ENCODE measurements at regions not wholly inside any gene's neighbourhood (a gene's known extent, or its start where the extent isn't known, plus 50 kb on each side); places are given as distances from the start of the nearest gene placed in this dataset.
"Not testable (repeated sequence)": the region's sequence is repeated elsewhere in the genome, so short reads cannot be mapped to it uniquely, and the experiment has no call there.

DNA sequence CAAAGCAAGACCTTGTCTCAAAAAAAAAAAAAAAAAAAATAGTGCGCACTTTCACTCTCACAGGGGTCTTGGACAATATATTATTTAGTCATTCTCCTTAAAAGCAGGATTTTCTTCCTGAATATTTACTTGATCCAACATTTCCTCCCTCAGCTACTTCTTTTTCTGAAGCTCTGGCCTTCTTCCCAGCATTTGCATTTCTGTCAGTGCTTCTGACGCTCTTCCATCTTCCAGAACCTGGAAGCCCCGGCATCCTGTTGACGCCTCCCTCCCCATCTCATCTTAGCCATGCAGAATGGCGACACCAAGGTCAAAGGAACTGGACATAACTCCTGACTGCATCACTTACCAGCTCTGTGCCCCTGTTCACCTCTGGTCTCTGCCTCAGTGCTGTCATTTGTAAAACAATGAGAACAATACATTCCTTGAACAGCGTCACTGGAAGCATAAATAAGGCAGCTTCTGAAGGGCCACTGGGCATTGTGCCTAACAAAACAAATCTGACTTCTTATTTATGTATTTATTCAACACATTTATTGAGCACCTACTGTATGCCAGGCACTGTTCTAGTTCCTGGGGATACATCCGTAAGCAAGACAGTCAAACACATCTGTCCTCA, 90.9 kb upstream of the MDM1 start:
- DNase-seq (ENCODE audit: extremely low read depth, low read depth, low spot score), result peak; percentile 87

- no peak for DNase-seq (ENCODE audit: extremely low read depth, low read depth, low spot score)
Measured at GRCh38 chr12:68425998-68426397, 93.8 kb upstream of the MDM1 start.

DNA sequence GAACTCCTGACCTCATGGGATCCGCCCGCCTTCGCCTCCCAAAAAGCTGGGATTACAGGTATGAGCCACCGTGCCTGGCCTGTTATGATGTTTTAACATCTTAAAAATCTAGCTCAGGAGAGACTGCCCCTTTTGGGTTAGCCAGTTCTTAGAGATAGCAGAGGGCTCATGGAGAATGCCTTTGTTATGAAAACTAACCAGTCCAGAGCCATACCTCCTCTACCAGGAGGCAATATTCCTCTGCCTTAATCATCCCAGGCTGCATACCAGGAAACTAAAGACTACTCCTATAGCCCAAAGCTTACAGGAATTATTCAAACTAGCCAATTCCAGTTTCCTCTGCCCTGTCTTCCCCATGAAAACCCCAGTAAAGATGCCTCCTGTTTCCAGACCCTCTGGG, 96.0 kb upstream of the MDM1 start:
- no peak for DNase-seq (ENCODE audit: extremely low read depth, low read depth, low spot score)

- DNase-seq (ENCODE audit: extremely low read depth, low read depth, low spot score), result no peak
Measured at GRCh38 chr12:68428724-68429501, 96.8 kb upstream of the MDM1 start.

- DNase-seq (ENCODE audit: extremely low read depth, low read depth, low spot score), result no peak
Measured at GRCh38 chr12:68429696-68430095, 97.5 kb upstream of the MDM1 start.

- DNase-seq (ENCODE audit: extremely low read depth, low read depth, low spot score), result no peak
Measured at GRCh38 chr12:68431786-68432185, 99.6 kb upstream of the MDM1 start.

GRCh38 chr12:68432622-68433021, 100.5 kb upstream of the MDM1 start:
- no peak for DNase-seq (ENCODE audit: extremely low read depth, low read depth, low spot score)

DNA sequence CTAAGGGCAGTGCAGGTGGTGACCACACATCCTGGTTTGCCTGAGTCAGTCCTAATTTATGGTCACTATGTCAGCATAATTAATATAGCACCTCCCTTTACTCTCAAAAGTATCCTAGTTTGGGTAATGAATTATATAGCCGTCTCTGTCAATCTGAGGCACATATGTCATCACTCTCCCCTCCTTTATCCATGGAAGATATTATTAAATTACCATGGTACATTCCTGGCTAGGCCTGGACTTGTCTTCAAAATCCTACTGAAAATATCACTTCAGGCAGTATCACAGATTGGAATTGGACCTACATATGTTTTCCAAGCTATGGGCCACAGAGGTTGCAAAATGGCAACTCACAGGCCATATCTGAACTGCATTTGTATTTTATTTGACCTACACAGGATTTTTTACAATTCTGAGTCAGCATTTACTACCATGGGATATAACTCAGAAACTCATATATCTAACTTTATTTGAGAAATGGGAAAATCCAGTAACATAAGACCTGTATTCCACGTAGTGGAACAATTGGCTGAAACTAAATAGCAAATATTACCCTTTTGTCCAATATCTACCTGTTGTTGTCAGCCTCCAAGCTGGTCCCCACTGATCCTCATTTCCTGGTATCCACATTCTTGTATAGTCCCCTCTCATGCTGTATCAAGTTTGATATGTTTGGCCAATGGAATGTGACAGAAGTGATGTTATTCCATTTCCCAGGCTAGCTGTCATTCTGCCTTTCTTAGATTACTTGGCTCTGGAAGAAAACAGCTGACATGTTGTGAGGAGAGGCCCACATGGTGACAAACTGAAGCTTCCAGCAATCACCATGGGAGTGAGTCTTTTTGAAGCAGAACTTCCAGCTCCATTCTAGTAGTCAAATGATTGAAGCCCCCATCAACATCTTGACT, 102.5 kb upstream of the MDM1 start:
- no peak for DNase-seq (ENCODE audit: extremely low read depth, low read depth, low spot score)

DNA sequence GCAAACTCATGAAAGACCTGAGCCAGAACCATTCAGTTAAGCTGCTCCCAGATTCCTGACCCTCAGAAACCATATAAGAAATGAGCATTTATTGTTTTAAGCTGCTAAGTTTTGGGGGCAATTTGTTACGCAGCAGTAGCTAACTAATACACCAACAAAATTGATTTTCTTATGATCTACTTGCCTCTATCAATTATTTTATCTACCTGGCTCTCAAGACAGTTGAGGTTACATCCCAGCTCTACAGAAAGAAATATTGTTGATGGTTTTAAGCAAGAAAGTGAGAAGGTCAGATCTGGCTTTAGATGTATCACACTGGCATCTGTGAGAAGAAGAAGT, 103.1 kb upstream of the MDM1 start:
- DNase-seq (ENCODE audit: extremely low read depth, low read depth, low spot score), result no peak

DNA sequence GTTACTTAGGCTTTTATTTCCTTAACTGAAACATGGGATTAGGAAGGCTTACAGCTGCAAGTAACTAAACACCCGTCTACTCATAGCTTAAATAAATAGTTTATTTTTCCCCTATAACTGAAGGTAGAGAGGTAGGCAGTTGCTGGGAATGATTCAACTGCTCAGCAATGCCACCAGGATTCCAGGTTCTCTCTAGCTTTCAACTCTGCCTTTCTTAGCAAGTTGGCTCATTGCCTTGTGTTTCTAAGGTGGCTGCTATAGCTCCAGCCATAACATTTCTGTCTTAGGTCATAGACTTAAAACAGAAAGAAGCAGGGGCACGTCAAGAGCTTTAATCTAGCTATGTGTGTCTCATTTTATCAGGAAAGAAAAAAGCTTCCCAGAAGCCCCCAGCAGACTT, 103.7 kb upstream of the MDM1 start:
- no peak for DNase-seq (ENCODE audit: extremely low read depth, low read depth, low spot score)

DNA sequence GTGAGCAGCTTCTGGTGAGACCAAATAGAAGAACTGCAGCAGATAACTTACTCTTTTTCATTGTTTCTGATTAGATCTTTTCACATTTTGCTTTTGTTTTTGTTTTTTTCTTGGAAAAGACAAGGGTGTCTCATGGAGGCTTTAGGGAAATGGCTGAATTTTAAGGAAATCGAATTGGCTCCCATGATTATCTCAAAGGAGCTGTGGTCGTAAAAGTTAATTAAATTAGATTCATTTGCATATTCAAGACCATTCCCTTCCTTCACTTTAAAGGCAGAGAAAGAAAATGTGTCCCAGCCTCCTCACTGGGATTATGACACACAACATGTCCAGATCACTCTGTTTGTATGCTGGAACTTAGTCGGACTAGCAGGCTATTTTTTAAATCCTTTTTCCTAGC, 106.4 kb upstream of the MDM1 start:
- no peak for DNase-seq (ENCODE audit: extremely low read depth, low read depth, low spot score)

- no peak for DNase-seq (ENCODE audit: extremely low read depth, low read depth, low spot score)
Measured at GRCh38 chr12:68439368-68440045, 107.3 kb upstream of the MDM1 start.

DNA sequence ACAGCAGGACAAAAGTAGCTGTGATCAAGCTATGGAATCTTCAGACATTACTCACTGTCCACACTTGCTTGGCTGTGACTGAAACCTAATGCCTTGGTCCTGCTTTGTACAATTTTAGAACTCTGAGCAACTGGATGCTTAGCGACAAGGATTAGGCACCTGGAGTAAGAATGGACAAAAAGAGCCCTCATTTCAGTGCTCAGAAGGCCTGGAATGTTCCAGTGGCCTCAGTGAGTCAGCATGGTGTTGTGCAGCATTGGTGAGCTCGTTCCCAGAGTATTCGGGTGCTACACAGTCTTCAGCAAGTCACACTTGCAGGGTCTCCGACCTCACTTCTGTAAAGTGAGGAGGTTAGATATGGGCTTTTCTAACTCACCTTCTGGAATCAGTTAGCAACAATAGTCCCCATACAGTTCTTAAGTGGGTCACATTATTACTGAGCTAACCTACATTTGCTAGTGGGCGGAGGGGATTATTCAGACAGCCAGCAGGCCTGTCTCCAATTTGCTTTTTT, 108.0 kb upstream of the MDM1 start:
- no peak for DNase-seq (ENCODE audit: extremely low read depth, low read depth, low spot score)

- no peak for DNase-seq (ENCODE audit: extremely low read depth, low read depth, low spot score)
Measured at GRCh38 chr12:68441167-68441566, 109.0 kb upstream of the MDM1 start.

- DNase-seq (ENCODE audit: extremely low read depth, low read depth, low spot score), result not testable (repeated sequence)
Measured at GRCh38 chr12:68442353-68442972, 110.3 kb upstream of the MDM1 start.

DNA sequence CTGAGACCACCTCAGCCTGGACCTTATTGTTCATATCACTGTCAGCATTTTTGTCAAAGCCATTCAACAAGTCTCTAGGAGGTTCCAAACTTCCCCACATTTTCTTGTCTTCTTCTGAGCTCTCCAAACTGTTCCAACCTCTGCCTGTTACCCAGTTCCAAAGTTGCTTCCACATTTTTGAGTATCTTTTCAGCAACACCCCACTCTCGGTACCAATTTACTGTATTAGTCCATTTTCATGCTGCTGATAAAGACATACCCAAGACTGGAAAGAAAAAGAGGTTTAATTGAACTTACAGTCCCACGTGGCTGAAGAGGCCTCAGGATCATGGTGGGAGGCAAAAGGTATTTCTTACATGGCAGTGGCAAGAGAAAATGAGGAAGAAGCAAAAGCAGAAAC, 111.5 kb upstream of the MDM1 start:
- not testable (repeated sequence) for DNase-seq (ENCODE audit: extremely low read depth, low read depth, low spot score)

DNA sequence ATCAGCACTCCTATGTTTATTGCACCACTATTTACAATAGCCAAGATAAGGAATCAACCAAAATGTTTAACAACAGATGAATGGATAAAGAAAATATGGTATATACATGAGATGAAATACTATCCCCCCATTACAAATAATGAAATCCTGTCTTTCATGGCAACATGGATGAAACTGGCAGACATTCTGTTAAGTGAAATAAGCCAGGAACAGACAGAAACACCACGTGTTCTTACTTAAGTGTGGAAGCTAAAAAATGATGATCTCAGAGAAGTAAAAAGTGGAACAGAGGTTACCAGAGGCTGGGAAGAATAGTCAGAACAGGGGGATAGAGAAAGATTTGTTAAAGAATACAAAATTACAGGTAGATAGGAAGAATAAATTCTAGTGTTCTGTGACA, 113.7 kb upstream of the MDM1 start:
- no peak for DNase-seq (ENCODE audit: extremely low read depth, low read depth, low spot score)

- no peak for DNase-seq (ENCODE audit: extremely low read depth, low read depth, low spot score)
Measured at GRCh38 chr12:68446384-68446783, 114.2 kb upstream of the MDM1 start.

DNA sequence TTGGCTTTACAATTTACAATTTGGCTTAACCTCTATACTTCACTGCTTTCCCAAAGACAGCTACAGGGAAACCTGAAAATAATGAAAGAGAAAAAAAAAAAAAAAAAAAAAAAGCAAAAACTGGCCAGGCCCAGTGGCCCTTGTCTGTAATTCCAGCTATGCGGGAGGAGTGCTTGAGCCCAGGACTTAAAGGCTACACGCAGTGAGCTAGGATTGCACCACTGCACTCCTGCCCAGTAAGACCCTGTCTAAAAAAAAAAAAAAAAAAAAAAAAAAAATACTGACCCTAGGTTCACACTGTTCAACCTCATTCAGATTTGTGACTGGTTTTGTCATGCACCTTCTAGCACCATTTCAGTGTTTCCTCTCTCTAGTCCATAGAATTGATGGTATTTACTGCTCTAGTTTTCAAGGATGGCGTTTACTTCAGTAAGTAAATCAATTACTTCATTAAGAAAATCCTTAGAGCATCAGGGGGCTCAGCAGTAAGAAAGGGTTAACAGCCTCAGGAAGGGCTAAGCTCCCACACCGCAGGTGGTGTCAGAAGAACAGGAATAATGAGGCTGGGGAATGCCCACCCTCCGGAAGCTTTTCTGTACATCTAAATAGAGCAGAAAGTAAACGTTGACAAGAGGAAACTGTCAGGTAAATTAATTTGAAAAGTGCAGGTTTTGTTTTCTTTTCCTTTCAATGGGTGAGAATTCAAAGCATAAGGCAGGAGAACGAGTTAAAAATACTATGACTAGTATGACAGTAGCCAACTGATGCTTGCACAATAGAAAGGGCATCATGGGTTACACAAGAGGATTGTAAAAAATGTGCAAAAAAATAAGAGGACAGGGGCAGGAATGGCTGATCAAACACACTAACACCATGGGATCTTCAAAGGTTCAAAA, 115.0 kb upstream of the MDM1 start:
- no peak for DNase-seq (ENCODE audit: extremely low read depth, low read depth, low spot score)

Measured in glomerular endothelial cell (primary cell).